ENCODE measurements at regions not wholly inside any gene's neighbourhood (a gene's known extent, or its start where the extent isn't known, plus 50 kb on each side); places are given as distances from the start of the nearest gene placed in this dataset.

- no peak for TF ChIP-seq EZH2 (IDR thresholded peaks at IDR 0.05; ENCODE audit: insufficient read depth, poor library complexity, severe bottlenecking)
- no peak for TF ChIP-seq EZH2phosphoT487 (IDR thresholded peaks at IDR 0.05; ENCODE audit: insufficient read depth, low read depth)
Measured at GRCh38 chr7:132732321-132732865, 156.1 kb upstream of the PLXNA4 start.
